Colonic mucosa (tissue), 4 donors: ENCODE measurements at regions not wholly inside any gene's neighbourhood (a gene's known extent, or its start where the extent isn't known, plus 50 kb on each side); places are given as distances from the start of the nearest gene placed in this dataset.

ENCODE experiments used
- DNase-seq: peaks from one replicate; pipeline ENCODE4 v3.0.0-alpha.2; 2020
- H3K27ac ChIP-seq: fragments of 200-600 bp; one replicate; pipeline ENCODE4 v1.8.0; 2021
- H3K27me3 ChIP-seq: fragments of 200-600 bp; one replicate; pipeline ENCODE4 v1.8.0; 2021
- H3K36me3 ChIP-seq: fragments of 200-600 bp; one replicate; pipeline ENCODE4 v1.8.0; 2021
- H3K4me1 ChIP-seq: fragments of 200-600 bp; one replicate; pipeline ENCODE4 v1.8.0; 2021; ENCODE audit warnings: mild to moderate bottlenecking
- H3K4me3 ChIP-seq: fragments of 200-600 bp; one replicate; pipeline ENCODE4 v1.8.0; 2021
- H3K9ac ChIP-seq, 2 donors: one replicate each; pipeline ENCODE4 v1.7.0; 2013; ENCODE audit warnings: control low read depth in 2 of 2, low read depth in 2 of 2, low read length in 2 of 2
- H3K9me3 ChIP-seq: fragments of 200-600 bp; one replicate; pipeline ENCODE4 v1.8.0; 2021
- CTCF ChIP-seq: fragments of 200-600 bp; IDR thresholded peaks from one replicate; pipeline ENCODE4 v1.8.0; 2022; ENCODE audit warnings: antibody characterized with exemption, mild to moderate bottlenecking
- intact Hi-C: fragments of 100-400 bp; cut with DNase I; formaldehyde crosslinking; loops from one replicate; pipeline ENCODE4 v1.14.1; 2022
- donor health status: healthy.
- donor health status: DM: no; HTN: no; CAD: no.
- donor health status: DM: no; HTN: no; CAD: no.

- DNase-seq, result no peak
- intact Hi-C loops, result no loop called here
- Histone ChIP-seq H3K4me1 (no peaks in the 10 kb centered on the region), H3K9me3 (no peaks in the 10 kb centered on the region), H3K9ac (no peak overlapping the region), H3K27me3 (no peaks in the 10 kb centered on the region), H3K36me3 (no peaks in the 10 kb centered on the region), H3K27ac (no peak overlapping the region), H3K4me3 (no peak overlapping the region)
- TF ChIP-seq CTCF, result no peak
Measured at GRCh38 chr19:23855676-23856075, 59.0 kb upstream of the ZNF726 start.

GRCh38 chr19:23851966-23852365 lies 62.7 kb upstream of the ZNF726 start:
- DNase-seq, result no peak
- no peak overlapping the region for H3K4me3 ChIP-seq
- no peak for TF ChIP-seq CTCF
- H3K9me3 ChIP-seq, result no peaks in the 10 kb centered on the region
- H3K27ac ChIP-seq, result no peak overlapping the region
- H3K27me3 ChIP-seq, result no peaks in the 10 kb centered on the region
- H3K9ac ChIP-seq, result no peak overlapping the region
- intact Hi-C loops, result no loop called here
- H3K4me1 ChIP-seq, result no peaks in the 10 kb centered on the region
- no peaks in the 10 kb centered on the region for H3K36me3 ChIP-seq

- H3K4me1 ChIP-seq, result no peaks in the 10 kb centered on the region
- no peaks in the 10 kb centered on the region for H3K36me3 ChIP-seq
- no peak overlapping the region for H3K9ac ChIP-seq
- no peak for TF ChIP-seq CTCF
- H3K27me3 ChIP-seq, result no peaks in the 10 kb centered on the region
- intact Hi-C loops, result no loop called here
- H3K9me3 ChIP-seq, result peaks cover 6% of the 10 kb centered on the region
- H3K27ac ChIP-seq, result no peak overlapping the region
- H3K4me3 ChIP-seq, result no peak overlapping the region
- DNase-seq, result no peak
Measured at GRCh38 chr19:23832717-23833327, 74.1 kb upstream of the ZNF681 start.

- Histone ChIP-seq H3K27ac (no peak overlapping the region), H3K36me3 (no peaks in the 10 kb centered on the region), H3K4me3 (no peak overlapping the region), H3K9ac (no peak overlapping the region), H3K27me3 (no peaks in the 10 kb centered on the region), H3K4me1 (no peaks in the 10 kb centered on the region), H3K9me3 (peaks cover 14% of the 10 kb centered on the region)
- intact Hi-C loops, result no loop called here
- TF ChIP-seq CTCF, result peak; percentile 15
- DNase-seq, result peak; percentile 33
Measured at GRCh38 chr19:23823952-23824389, 65.3 kb upstream of the ZNF681 start.

GRCh38 chr19:23822735-23823134 lies 64.0 kb upstream of the ZNF681 start:
- Histone ChIP-seq H3K36me3 (no peaks in the 10 kb centered on the region), H3K9me3 (peaks cover 14% of the 10 kb centered on the region), H3K4me3 (no peak overlapping the region), H3K27me3 (no peaks in the 10 kb centered on the region), H3K4me1 (no peaks in the 10 kb centered on the region), H3K27ac (no peak overlapping the region), H3K9ac (no peak overlapping the region)
- TF ChIP-seq CTCF, result no peak
- intact Hi-C loops, result no loop called here
- no peak for DNase-seq
